HG03520 (cell line): ENCODE measurements at regions not wholly inside any gene's neighbourhood (a gene's known extent, or its start where the extent isn't known, plus 50 kb on each side); places are given as distances from the start of the nearest gene placed in this dataset.
"Not testable (repeated sequence)": the region's sequence is repeated elsewhere in the genome, so short reads cannot be mapped to it uniquely, and the experiment has no call there.

Source experiments
- ATAC-seq: cut with Tn5 transposase; IDR thresholded peaks from one replicate; pipeline ENCODE4 v1.9.1; 2021; ENCODE audit warnings: mild to moderate bottlenecking, moderate library complexity; ENCODE audit not compliant: unreplicated experiment

- no peak for ATAC-seq
These were observed 1602.3 kb downstream of the C4orf33 start for GRCh38 chr4:130698251-130698650.

GRCh38 chr4:130699004-130699403 is 1603.1 kb downstream of the C4orf33 start:
- no peak for ATAC-seq

- no peak for ATAC-seq
These were observed 1607.4 kb downstream of the C4orf33 start for GRCh38 chr4:130703211-130703935.

GRCh38 chr4:130705023-130705422 is 1609.1 kb downstream of the C4orf33 start:
- ATAC-seq, result no peak

- ATAC-seq, result no peak
These were observed 1616.1 kb downstream of the C4orf33 start for GRCh38 chr4:130712038-130712437.

- ATAC-seq, result no peak
These were observed 1618.1 kb downstream of the C4orf33 start for GRCh38 chr4:130714006-130714405.

- no peak for ATAC-seq
These were observed 1626.4 kb downstream of the C4orf33 start for GRCh38 chr4:130722361-130722760.

- ATAC-seq, result no peak
These were observed 1640.7 kb downstream of the C4orf33 start for GRCh38 chr4:130736436-130737185.

GRCh38 chr4:130738233-130738632 is 1642.3 kb downstream of the C4orf33 start:
- no peak for ATAC-seq

- ATAC-seq, result no peak
These were observed 1651.9 kb downstream of the C4orf33 start for GRCh38 chr4:130747842-130748241.

GRCh38 chr4:130753926-130754325 is 1658.0 kb downstream of the C4orf33 start:
- ATAC-seq, result no peak

GRCh38 chr4:130760246-130760645 is 1664.3 kb downstream of the C4orf33 start:
- ATAC-seq, result no peak

- ATAC-seq, result not testable (repeated sequence)
These were observed 1671.4 kb downstream of the C4orf33 start for GRCh38 chr4:130767384-130767783.

GRCh38 chr4:130772966-130773365 is 1677.0 kb downstream of the C4orf33 start:
- not testable (repeated sequence) for ATAC-seq

- ATAC-seq, result no peak
These were observed 1712.5 kb downstream of the C4orf33 start for GRCh38 chr4:130808492-130808891.

GRCh38 chr4:130812117-130812765 is 1716.3 kb downstream of the C4orf33 start:
- no peak for ATAC-seq

- ATAC-seq, result peak; percentile 48
These were observed 1718.9 kb downstream of the C4orf33 start for GRCh38 chr4:130814896-130815295.

GRCh38 chr4:130820448-130820847 is 1724.5 kb downstream of the C4orf33 start:
- ATAC-seq, result no peak

- no peak for ATAC-seq
These were observed 1729.3 kb downstream of the C4orf33 start for GRCh38 chr4:130825284-130825683.

GRCh38 chr4:130850019-130850524 is 1754.1 kb downstream of the C4orf33 start:
- no peak for ATAC-seq

GRCh38 chr4:130851107-130851506 is 1755.2 kb downstream of the C4orf33 start:
- no peak for ATAC-seq

- no peak for ATAC-seq
These were observed 1756.0 kb downstream of the C4orf33 start for GRCh38 chr4:130851932-130852331.
